OCI-LY7 (cell line): ENCODE measurements at regions not wholly inside any gene's neighbourhood (a gene's known extent, or its start where the extent isn't known, plus 50 kb on each side); places are given as distances from the start of the nearest gene placed in this dataset.
A peak's percentile ranks its signal among the peaks of the same experiment; 100 is the strongest.

Experiments
- BruUV-seq: library from RNA; stranded (reverse); fragments of 400-500 nt; replicated peaks from 2 replicates; lab custom pipeline; 2021; lab: Mats Ljungman, UMichigan
- CTCF ChIA-PET: fragments of 300-600 bp; sonication (Branson Sonifier 250); formaldehyde crosslinking; loops from one replicate; lab custom pipeline; 2022; ENCODE audit warnings: antibody characterized with exemption; ENCODE audit not compliant: unreplicated experiment; lab: Charles Lee
- POLR2A ChIA-PET: fragments of 300-600 bp; sonication (Branson Sonifier 250); formaldehyde crosslinking; loops from one replicate; lab custom pipeline; 2022; ENCODE audit warnings: antibody characterized with exemption; lab: Charles Lee
- DNase-seq: peaks from one replicate; pipeline ENCODE4 v3.0.0-alpha.2; 2015; ENCODE audit warnings: low spot score
- H2AFZ ChIP-seq: fragments of 200-600 bp; sonication (generic), shearing (Covaris generic); 2 replicates; pipeline ENCODE4 v1.6.1; 2014; ENCODE audit warnings: mild to moderate bottlenecking, antibody characterized with exemption, low read length, moderate library complexity
- H3K27ac ChIP-seq: fragments of 200-600 bp; sonication (generic); 2 replicates; pipeline ENCODE4 v1.5.1; 2014; ENCODE audit warnings: mixed run types, low read depth, mild to moderate bottlenecking, moderate library complexity, low read length, inconsistent platforms; ENCODE audit not compliant: poor library complexity, severe bottlenecking
- H3K36me3 ChIP-seq: fragments of 200-600 bp; sonication (generic); 2 replicates; pipeline ENCODE4 v1.6.1; 2014; ENCODE audit warnings: mild to moderate bottlenecking, antibody characterized with exemption, low read length, moderate library complexity, mixed read lengths; ENCODE audit not compliant: insufficient read depth
- H3K4me1 ChIP-seq: fragments of 200-600 bp; sonication (generic); 2 replicates; pipeline ENCODE4 v1.5.1; 2014; ENCODE audit warnings: mild to moderate bottlenecking, low read length; ENCODE audit not compliant: insufficient read depth, poor library complexity, severe bottlenecking
- H3K4me2 ChIP-seq: fragments of 200-600 bp; sonication (generic); 2 replicates; pipeline ENCODE4 v1.6.1; 2014; ENCODE audit warnings: mild to moderate bottlenecking, low read length
- H3K4me3 ChIP-seq: fragments of 200-600 bp; sonication (generic); 2 replicates; pipeline ENCODE4 v1.5.1; 2014; ENCODE audit warnings: mild to moderate bottlenecking, low read depth, low read length; ENCODE audit not compliant: poor library complexity, severe bottlenecking
- H3K79me2 ChIP-seq: fragments of 200-600 bp; sonication (generic); 2 replicates; pipeline ENCODE4 v1.6.1; 2016; ENCODE audit warnings: low read depth, mild to moderate bottlenecking, low read length, moderate library complexity, mixed read lengths; ENCODE audit not compliant: insufficient read depth
- H3K9me2 ChIP-seq: fragments of 200-600 bp; sonication (generic); 2 replicates; pipeline ENCODE4 v1.6.1; 2016; ENCODE audit warnings: mild to moderate bottlenecking, low read length, mixed read lengths; ENCODE audit not compliant: insufficient read depth
- H3K9me3 ChIP-seq: fragments of 200-600 bp; sonication (generic); 2 replicates; pipeline ENCODE4 v1.6.1; 2014; ENCODE audit warnings: mild to moderate bottlenecking, mixed run types, low read length, mixed read lengths
- H4K20me1 ChIP-seq: fragments of 200-600 bp; sonication (generic); 2 replicates; pipeline ENCODE4 v1.6.1; 2014; ENCODE audit warnings: mild to moderate bottlenecking, antibody characterized with exemption, low read length, moderate library complexity, mixed read lengths; ENCODE audit not compliant: insufficient read depth
- EZH2phosphoT487 ChIP-seq: fragments of 200-600 bp; sonication (generic); IDR thresholded peaks from 2 replicates; pipeline ENCODE4 v1.6.1; 2018; ENCODE audit warnings: low read depth, borderline replicate concordance, mild to moderate bottlenecking, mixed run types, antibody characterized with exemption, low read length, moderate library complexity, mixed read lengths
- intact Hi-C: fragments of 100-400 bp; cut with micrococcal nuclease; formaldehyde crosslinking; loops from one replicate; pipeline ENCODE4 v1.10.0; 2022; ENCODE audit not compliant: unreplicated experiment
- TF ChIP-seq, protein P1 (sequence below): fragments of 200-600 bp; sonication (generic); conservative IDR thresholded peaks from 2 replicates; pipeline ENCODE4 v1.5.1; 2014; ENCODE audit warnings: mild to moderate bottlenecking, antibody characterized with exemption, low read length, moderate library complexity, mixed read lengths

DNA sequence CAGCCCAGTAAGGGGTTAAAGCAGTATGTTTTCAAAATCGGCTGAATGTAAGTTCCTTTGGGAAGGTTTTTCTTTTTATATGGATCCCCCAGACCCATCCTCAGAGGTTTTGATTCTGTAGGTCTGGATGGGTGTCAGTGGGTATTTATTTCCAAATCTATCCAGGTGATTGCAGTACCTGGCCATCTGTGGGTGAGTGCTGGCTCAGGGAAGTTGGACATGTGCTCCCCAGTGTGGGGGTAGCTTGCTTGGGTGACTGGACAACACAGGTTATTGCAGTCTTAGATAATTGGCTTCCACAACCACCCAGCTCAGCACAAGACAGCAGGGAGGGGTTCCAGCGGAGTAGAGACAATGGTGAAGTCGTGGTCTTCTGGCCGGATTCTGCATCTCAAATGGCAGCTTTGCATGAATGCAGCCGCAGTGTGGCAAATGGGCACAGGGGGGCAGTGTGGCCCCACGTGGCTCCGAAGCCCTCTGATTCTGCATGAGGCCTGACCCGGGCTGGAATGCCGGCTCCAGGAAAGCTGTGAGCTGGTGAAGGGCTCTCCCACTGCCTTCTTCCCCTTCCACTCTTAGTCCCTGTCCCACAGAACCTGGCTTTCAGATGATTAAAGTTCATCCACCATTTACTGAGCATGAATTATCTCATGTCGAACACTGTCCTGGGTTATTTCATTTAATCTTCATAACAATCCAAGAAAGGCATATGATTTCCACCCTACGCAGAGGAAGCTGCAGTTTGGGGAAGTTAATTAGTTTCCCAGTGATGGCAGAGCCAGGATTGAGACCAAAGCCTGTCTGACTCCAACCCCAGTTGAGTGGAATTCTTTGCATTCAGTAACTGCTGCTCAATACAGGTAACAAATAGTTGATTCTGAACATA lies 64.5 kb upstream of the SYPL1 start:
- Histone ChIP-seq H3K4me3 (no peak overlapping the region), H3K79me2 (no peaks in the 10 kb centered on the region), H3K27ac (peak overlapping the region; percentile 43), H3K4me2 (peak overlapping the region; percentile 59), H2AFZ (peak overlapping the region; percentile 26; the same call in 1 of the 2 replicates), H3K9me3 (no peaks in the 10 kb centered on the region), H3K4me1 (peaks cover 49% of the 10 kb centered on the region), H3K9me2 (no peaks in the 10 kb centered on the region), H3K36me3 (no peaks in the 10 kb centered on the region), H4K20me1 (no peaks in the 10 kb centered on the region)
- ChIA-PET CTCF (interaction anchor here (0.6 to 6.0 kb wide), 6 partner anchors 22 to 997 kb away, joined by 3 to 32 read pairs (median 4); no protein-coding TSS in a partner anchor), POLR2A (interaction anchor here (0.5 to 2.6 kb wide), 9 partner anchors 49 to 1460 kb away, joined by 3 to 14 read pairs (median 3); partner anchors contain the start of gene NAMPT)
- intact Hi-C loops: loop anchor here (1.0 to 5.0 kb wide), 5 partner anchors 191 to 560 kb away; partner anchors contain the start of gene CCDC71L
- no peak for TF ChIP-seq EZH2phosphoT487
- TF ChIP-seq, protein P1, sequence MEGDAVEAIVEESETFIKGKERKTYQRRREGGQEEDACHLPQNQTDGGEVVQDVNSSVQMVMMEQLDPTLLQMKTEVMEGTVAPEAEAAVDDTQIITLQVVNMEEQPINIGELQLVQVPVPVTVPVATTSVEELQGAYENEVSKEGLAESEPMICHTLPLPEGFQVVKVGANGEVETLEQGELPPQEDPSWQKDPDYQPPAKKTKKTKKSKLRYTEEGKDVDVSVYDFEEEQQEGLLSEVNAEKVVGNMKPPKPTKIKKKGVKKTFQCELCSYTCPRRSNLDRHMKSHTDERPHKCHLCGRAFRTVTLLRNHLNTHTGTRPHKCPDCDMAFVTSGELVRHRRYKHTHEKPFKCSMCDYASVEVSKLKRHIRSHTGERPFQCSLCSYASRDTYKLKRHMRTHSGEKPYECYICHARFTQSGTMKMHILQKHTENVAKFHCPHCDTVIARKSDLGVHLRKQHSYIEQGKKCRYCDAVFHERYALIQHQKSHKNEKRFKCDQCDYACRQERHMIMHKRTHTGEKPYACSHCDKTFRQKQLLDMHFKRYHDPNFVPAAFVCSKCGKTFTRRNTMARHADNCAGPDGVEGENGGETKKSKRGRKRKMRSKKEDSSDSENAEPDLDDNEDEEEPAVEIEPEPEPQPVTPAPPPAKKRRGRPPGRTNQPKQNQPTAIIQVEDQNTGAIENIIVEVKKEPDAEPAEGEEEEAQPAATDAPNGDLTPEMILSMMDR: peak; percentile 98
- no TSS peak for BruUV-seq
- peak; percentile 78 for DNase-seq

DNA sequence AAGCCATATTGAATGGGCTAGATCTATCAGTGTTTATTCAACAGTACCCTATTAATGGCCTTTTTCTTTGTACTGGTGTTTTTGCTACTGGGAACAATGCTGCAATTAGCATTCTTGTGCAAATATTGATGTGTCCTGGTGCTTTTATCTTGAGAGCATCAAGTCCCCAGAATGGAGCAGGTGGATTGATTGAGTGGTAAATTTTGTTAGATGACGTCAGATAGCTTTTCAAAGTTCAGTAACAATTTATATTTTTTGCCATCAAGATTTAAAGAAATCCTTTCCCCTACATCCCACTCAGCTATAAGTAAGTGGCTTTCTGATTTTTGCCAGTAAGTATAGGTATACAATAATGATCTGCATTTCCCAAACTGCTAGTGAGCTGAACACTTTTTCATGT lies 63.4 kb upstream of the SYPL1 start:
- H3K9me2 ChIP-seq: no peaks in the 10 kb centered on the region
- no peak overlapping the region for H3K4me3 ChIP-seq
- DNase-seq: no peak
- H3K4me1 ChIP-seq: peaks cover 45% of the 10 kb centered on the region
- no peak overlapping the region for H3K27ac ChIP-seq
- H3K79me2 ChIP-seq: no peaks in the 10 kb centered on the region
- intact Hi-C loops: loop anchor here (5.0 kb wide), 1 partner anchor 367 kb away; no protein-coding TSS in a partner anchor
- POLR2A ChIA-PET: interaction anchor here (1.1 kb wide), 1 partner anchor 112 kb away, joined by 3 read pairs; no protein-coding TSS in a partner anchor
- no peak overlapping the region for H3K4me2 ChIP-seq
- BruUV-seq: no TSS peak
- TF ChIP-seq EZH2phosphoT487: no peak
- TF ChIP-seq, protein P1: no peak
- no peaks in the 10 kb centered on the region for H3K9me3 ChIP-seq
- H2AFZ ChIP-seq: no peak overlapping the region
- no peaks in the 10 kb centered on the region for H3K36me3 ChIP-seq
- CTCF ChIA-PET: interaction anchor here (1.6 to 6.0 kb wide), 2 partner anchors 152 to 287 kb away, joined by 4 to 32 read pairs; no protein-coding TSS in a partner anchor
- no peaks in the 10 kb centered on the region for H4K20me1 ChIP-seq
